B cell (primary cell): ENCODE measurements at regions not wholly inside any gene's neighbourhood (a gene's known extent, or its start where the extent isn't known, plus 50 kb on each side); places are given as distances from the start of the nearest gene placed in this dataset.

Experiments
- ATAC-seq: fragments of 200-7000 bp; cut with Tn5 transposase; one replicate; pipeline ENCODE4 v1.10.0; 2021; ENCODE audit warnings: low read depth, mild to moderate bottlenecking, moderate number of reproducible peaks, moderate library complexity
- CTCF ChIA-PET: fragments of 350-600 bp; sonication (Branson Sonifier 250); formaldehyde crosslinking; loops from one replicate; lab custom pipeline; 2021; ENCODE audit warnings: antibody characterized with exemption, inconsistent platforms; lab: Charles Lee
- POLR2A ChIA-PET: fragments of 350-600 bp; sonication (Branson Sonifier 250); formaldehyde crosslinking; loops from one replicate; lab custom pipeline; 2021; ENCODE audit warnings: antibody characterized with exemption; lab: Charles Lee
- DNase-seq: peaks from one replicate; pipeline ENCODE4 v3.0.0; 2013
- H2AFZ ChIP-seq: 2 replicates; pipeline ENCODE4 v1.6.1; 2012; ENCODE audit warnings: mild to moderate bottlenecking, low read depth, low read length; ENCODE audit not compliant: insufficient read depth, poor library complexity, severe bottlenecking
- H3K27ac ChIP-seq, 2 donors: 1 replicate in 1 of 2; 2 replicates in 1 of 2; pipeline ENCODE4 v1.5.1; 2012 to 2013; ENCODE audit warnings: low read length in 2 of 2, mild to moderate bottlenecking in 2 of 2, moderate library complexity in 1 of 2
- H3K27me3 ChIP-seq, 4 experiments: fragments of 200-600 bp in 1 of 4; sonication (generic) in 1 of 4; replicated peaks in 1 of 4; 1 replicate in 2 of 4; 2 replicates in 2 of 4; pipeline versions ENCODE4 v1.6.1 to v1.7.0; 2013 to 2016; ENCODE audit warnings: low read length in 3 of 4, mild to moderate bottlenecking in 2 of 4, mixed read lengths in 1 of 4, moderate library complexity in 1 of 4; ENCODE audit not compliant: insufficient read depth in 4 of 4, control insufficient read depth in 3 of 4; ENCODE audit errors: control extremely low read depth in 1 of 4
- H3K36me3 ChIP-seq, 2 experiments: replicated peaks in 1 of 2; 1 replicate in 1 of 2; 2 replicates in 1 of 2; pipeline versions ENCODE4 v1.6.1 to v1.7.1; 2013; ENCODE audit warnings: low read length in 1 of 2; ENCODE audit not compliant: insufficient read depth in 2 of 2, control insufficient read depth in 1 of 2; ENCODE audit errors: control extremely low read depth in 1 of 2, extremely low read depth in 1 of 2
- H3K4me1 ChIP-seq, 2 donors: fragments of 200-600 bp in 1 of 2; sonication (generic) in 1 of 2; 1 replicate in 1 of 2; 2 replicates in 1 of 2; pipeline versions ENCODE4 v1.5.1 to v1.6.1; 2013 to 2017; ENCODE audit warnings: low read length in 2 of 2; ENCODE audit not compliant: control insufficient read depth in 2 of 2, insufficient read depth in 2 of 2
- H3K4me2 ChIP-seq: replicated peaks from 2 replicates; pipeline ENCODE3; 2012; ENCODE audit warnings: mild to moderate bottlenecking, low read depth, low read length; ENCODE audit not compliant: poor library complexity, severe bottlenecking
- H3K4me3 ChIP-seq, 5 experiments: fragments of 200-600 bp in 1 of 5; sonication (generic) in 1 of 5; 1 replicate in 3 of 5; 2 replicates in 2 of 5; pipeline versions ENCODE4 v1.5.1 to v1.7.0; 2011 to 2016; ENCODE audit warnings: low read length in 4 of 5, mild to moderate bottlenecking in 4 of 5, low read depth in 2 of 5, control low read depth in 1 of 5, moderate library complexity in 1 of 5; ENCODE audit not compliant: insufficient read depth in 1 of 5; ENCODE audit errors: control extremely low read depth in 1 of 5, extremely low read depth in 1 of 5
- H3K79me2 ChIP-seq: fragments of 200-600 bp; sonication (generic); one replicate; pipeline ENCODE4 v1.6.0; 2016; ENCODE audit warnings: low read length; ENCODE audit not compliant: control insufficient read depth, insufficient read depth
- H3K9ac ChIP-seq: fragments of 200-600 bp; sonication (generic); 2 replicates; pipeline ENCODE4 v1.6.1; 2017; ENCODE audit warnings: mild to moderate bottlenecking, low read length, moderate library complexity
- H3K9me3 ChIP-seq, 3 donors: one replicate each; pipeline versions ENCODE4 v1.6.1 to v1.7.1; 2013; ENCODE audit warnings: low read length in 2 of 3; ENCODE audit not compliant: control insufficient read depth in 2 of 3, insufficient read depth in 1 of 3; ENCODE audit errors: control extremely low read depth in 1 of 3
- H4K20me1 ChIP-seq: 2 replicates; pipeline ENCODE4 v1.6.0; 2012; ENCODE audit warnings: mild to moderate bottlenecking, low read length; ENCODE audit not compliant: insufficient read depth, control insufficient read depth, poor library complexity, severe bottlenecking
- H3K27ac Mint-ChIP-seq: one replicate; pipeline ENCODE4 v1.8.0; 2021; ENCODE audit warnings: mixed read lengths
- H3K27me3 Mint-ChIP-seq: one replicate; pipeline ENCODE4 v1.8.0; 2021; ENCODE audit warnings: mixed read lengths
- H3K4me1 Mint-ChIP-seq: one replicate; pipeline ENCODE4 v1.8.0; 2021; ENCODE audit warnings: mixed read lengths
- H3K4me3 Mint-ChIP-seq: one replicate; pipeline ENCODE4 v1.8.0; 2021; ENCODE audit warnings: mixed read lengths
- H3K9me3 Mint-ChIP-seq: one replicate; pipeline ENCODE4 v1.8.0; 2022; ENCODE audit warnings: mixed read lengths; ENCODE audit not compliant: insufficient read depth
- CTCF ChIP-seq: fragments of 200-600 bp; IDR thresholded peaks from one replicate; pipeline ENCODE4 v1.8.0; 2022; ENCODE audit warnings: antibody characterized with exemption, mild to moderate bottlenecking
- EZH2 ChIP-seq: IDR thresholded peaks from 2 replicates; pipeline ENCODE4 v1.6.1; 2012; ENCODE audit warnings: borderline replicate concordance, low read depth, mild to moderate bottlenecking, moderate library complexity, low read length; ENCODE audit not compliant: insufficient read depth, poor library complexity, severe bottlenecking
- WGBS: methylation state at CpG from one replicate; pipeline ENCODE4 v1.1.5; 2013; ENCODE audit warnings: missing lambda C conversion rate; ENCODE audit not compliant: insufficient coverage; 5-methylcytosine and 5-hydroxymethylcytosine counted together
- intact Hi-C: fragments of 100-400 bp; cut with micrococcal nuclease; formaldehyde crosslinking; loops from one replicate; pipeline ENCODE4 v1.10.0; 2022

DNA sequence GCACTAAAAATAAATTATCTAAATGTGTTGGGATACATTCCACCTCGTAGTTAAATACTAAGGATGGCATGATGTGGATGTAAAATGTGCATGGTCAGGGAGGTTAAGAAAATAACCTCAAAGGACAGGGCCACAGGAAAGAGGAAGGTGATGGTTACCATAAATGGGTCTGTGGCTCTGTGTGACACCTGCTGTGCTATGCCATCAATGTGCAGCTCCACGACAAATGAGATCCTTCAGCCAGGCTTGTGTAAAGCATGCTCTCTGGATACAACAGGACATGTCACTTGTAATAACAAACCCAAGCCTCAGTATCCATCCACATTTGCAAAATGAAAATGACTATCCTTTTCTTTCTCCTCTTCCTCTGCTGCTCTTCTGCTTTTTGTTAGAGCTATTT lies 456.7 kb upstream of the RASGRP1 start:
- 30% methylated on average over 2 of the region's 2 CpGs for WGBS
- POLR2A ChIA-PET, result no interaction called here

More for the DNA sequence above, 456.7 kb upstream of the RASGRP1 start:
- CTCF ChIA-PET, result no interaction called here
- no peaks in the 10 kb centered on the region for H3K36me3 ChIP-seq
- H3K4me3 Mint-ChIP-seq, result no peak overlapping the region
- TF ChIP-seq CTCF (no peak), EZH2 (no peak)
- no peak for DNase-seq
- no peak overlapping the region for H3K27ac Mint-ChIP-seq
- H4K20me1 ChIP-seq, result no peaks in the 10 kb centered on the region
- no peak overlapping the region for H3K27ac ChIP-seq
- no peaks in the 10 kb centered on the region for H3K4me1 Mint-ChIP-seq
- H3K4me3 ChIP-seq, result no peak overlapping the region
- no peaks in the 10 kb centered on the region for H3K4me1 ChIP-seq
- no peak for ATAC-seq
- no peaks in the 10 kb centered on the region for H3K9me3 Mint-ChIP-seq
- no peak overlapping the region for H2AFZ ChIP-seq
- no peaks in the 10 kb centered on the region for H3K27me3 Mint-ChIP-seq
- no peaks in the 10 kb centered on the region for H3K9me3 ChIP-seq
- no peaks in the 10 kb centered on the region for H3K27me3 ChIP-seq
- H3K9ac ChIP-seq, result no peak overlapping the region
- H3K79me2 ChIP-seq, result no peaks in the 10 kb centered on the region
- H3K4me2 ChIP-seq, result no peak overlapping the region
- intact Hi-C loops, result no loop called here
